Esophagus (tissue), 2 donors: ENCODE measurements at regions not wholly inside any gene's neighbourhood (a gene's known extent, or its start where the extent isn't known, plus 50 kb on each side); places are given as distances from the start of the nearest gene placed in this dataset.

Experiments
- H3K27ac ChIP-seq, 2 donors: one replicate each; pipeline ENCODE4 v1.5.1; 2013; ENCODE audit warnings: low read depth in 2 of 2, mild to moderate bottlenecking in 2 of 2, inconsistent platforms in 1 of 2, low read length in 1 of 2, moderate library complexity in 1 of 2
- H3K27me3 ChIP-seq, 2 donors: one replicate each; pipeline ENCODE4 v1.6.1; 2013; ENCODE audit warnings: low read length in 2 of 2, control low read depth in 1 of 2, mild to moderate bottlenecking in 1 of 2; ENCODE audit not compliant: insufficient read depth in 2 of 2, control insufficient read depth in 1 of 2
- H3K36me3 ChIP-seq, 2 donors: one replicate each; pipeline ENCODE4 v1.6.1; 2013; ENCODE audit warnings: low read length in 1 of 2; ENCODE audit not compliant: control insufficient read depth in 2 of 2, insufficient read depth in 2 of 2
- H3K4me1 ChIP-seq, 2 donors: one replicate each; pipeline ENCODE4 v1.6.1; 2013; ENCODE audit warnings: low read length in 1 of 2; ENCODE audit not compliant: control insufficient read depth in 2 of 2, insufficient read depth in 2 of 2
- H3K4me3 ChIP-seq, 2 donors: one replicate each; pipeline ENCODE4 v1.5.1; 2013; ENCODE audit warnings: low read length in 2 of 2, mild to moderate bottlenecking in 2 of 2, low read depth in 1 of 2, moderate library complexity in 1 of 2
- H3K9me3 ChIP-seq, 2 donors: one replicate each; pipeline ENCODE4 v1.6.1; 2013; ENCODE audit warnings: mild to moderate bottlenecking in 2 of 2, low read depth in 1 of 2, low read length in 1 of 2, moderate library complexity in 1 of 2; ENCODE audit not compliant: control insufficient read depth in 2 of 2, insufficient read depth in 1 of 2
- WGBS, 2 donors: extraction: QIAGEN DNeasy Blood & Tissue Kit; methylation state at CpG; one replicate each; pipeline ENCODE4 v1.1.7; 2013; 5-methylcytosine and 5-hydroxymethylcytosine counted together
- donor health status: healthy with polysubstance abuse.
- donor health status: Bipolar disorder and iron deficiency.

DNA sequence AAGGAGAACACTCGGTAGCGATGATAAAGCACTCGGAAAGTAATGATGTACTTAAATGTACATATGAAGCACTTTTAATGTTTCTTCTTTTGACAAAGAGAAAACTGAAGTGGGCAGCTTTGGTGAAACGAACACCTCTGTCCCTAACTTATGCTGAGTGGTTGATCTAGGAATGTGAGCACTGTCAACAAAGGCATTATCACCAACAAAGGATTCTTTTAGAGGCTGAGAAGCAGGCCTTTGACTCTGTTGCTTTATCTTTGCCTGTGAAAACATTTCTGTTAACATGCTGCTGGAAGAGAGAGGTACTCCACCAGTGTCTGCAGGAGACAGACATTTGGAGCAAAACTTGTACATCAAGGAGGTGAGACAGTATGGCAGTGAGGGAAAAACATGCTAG is 103.2 kb upstream of the VRK1 start:
- no peak overlapping the region for H3K27ac ChIP-seq
- no peaks in the 10 kb centered on the region for H3K36me3 ChIP-seq
- H3K4me3 ChIP-seq = no peak overlapping the region
- H3K4me1 ChIP-seq = no peaks in the 10 kb centered on the region
- peaks cover 0 to 3% of the 10 kb centered on the region in 2 donors for H3K27me3 ChIP-seq
- 54 to 62% methylated on average over 4 of the region's 4 CpGs for WGBS, 2 donors
- no peaks in the 10 kb centered on the region for H3K9me3 ChIP-seq

DNA sequence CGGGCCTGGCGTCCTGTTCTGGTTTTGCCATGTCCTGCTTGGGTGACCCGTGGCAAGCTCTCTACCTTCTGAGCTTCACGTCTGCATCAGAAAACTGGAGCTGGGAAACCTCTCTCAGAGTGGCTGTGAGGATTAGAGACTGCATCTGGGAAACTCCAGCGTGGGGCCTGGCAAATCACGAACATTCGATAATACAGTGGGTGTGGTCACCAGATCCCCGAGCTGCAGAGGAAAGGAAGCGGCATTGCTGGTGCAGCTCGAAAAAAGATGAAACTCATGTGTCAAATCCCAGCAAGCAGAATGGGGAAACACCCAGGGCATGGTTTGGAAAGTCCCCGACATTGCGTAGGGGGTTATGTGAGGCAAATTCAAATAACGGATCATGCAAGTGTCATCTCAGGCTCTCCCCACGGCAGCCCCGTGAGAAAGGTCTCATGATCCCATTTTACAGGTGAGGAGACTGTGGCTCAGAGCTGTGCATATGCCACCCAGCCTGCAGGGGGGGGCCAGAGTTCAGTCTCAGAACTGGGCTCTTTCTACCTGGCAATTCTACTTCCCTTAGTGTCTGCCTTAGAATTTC is 98.1 kb upstream of the VRK1 start:
- WGBS, 2 donors = 75 to 77% methylated on average over 15 of the region's 15 CpGs
- no peaks in the 10 kb centered on the region for H3K36me3 ChIP-seq
- H3K27ac ChIP-seq = no peak overlapping the region
- peaks cover 0 to 3% of the 10 kb centered on the region in 2 donors for H3K27me3 ChIP-seq
- H3K9me3 ChIP-seq = no peaks in the 10 kb centered on the region
- H3K4me3 ChIP-seq = no peak overlapping the region
- H3K4me1 ChIP-seq = no peaks in the 10 kb centered on the region

DNA sequence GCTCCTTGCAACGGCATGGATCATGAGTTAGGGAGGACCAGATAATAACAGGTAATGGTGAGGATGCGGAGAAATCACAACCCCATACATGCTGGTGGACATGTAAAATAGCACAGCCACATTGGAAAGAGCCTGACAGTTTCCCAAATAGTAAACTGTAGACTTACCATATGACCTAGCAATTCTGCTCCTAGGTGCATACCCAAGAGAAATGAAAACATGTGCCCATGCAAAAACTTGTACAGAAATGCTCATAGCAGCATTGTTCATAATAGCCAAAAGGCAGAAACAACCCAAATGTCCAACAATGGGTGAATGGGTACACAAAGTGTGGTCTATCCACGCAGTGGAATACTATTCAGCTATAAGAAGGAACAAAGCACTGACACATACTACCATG is 97.5 kb upstream of the VRK1 start:
- Histone ChIP-seq H3K4me3 (no peak overlapping the region), H3K27me3 (peaks cover 0 to 3% of the 10 kb centered on the region in 2 donors), H3K9me3 (no peaks in the 10 kb centered on the region), H3K27ac (no peak overlapping the region), H3K4me1 (no peaks in the 10 kb centered on the region), H3K36me3 (no peaks in the 10 kb centered on the region)
- WGBS, 2 donors = 95 to 98% methylated on average over 3 of the region's 3 CpGs

DNA sequence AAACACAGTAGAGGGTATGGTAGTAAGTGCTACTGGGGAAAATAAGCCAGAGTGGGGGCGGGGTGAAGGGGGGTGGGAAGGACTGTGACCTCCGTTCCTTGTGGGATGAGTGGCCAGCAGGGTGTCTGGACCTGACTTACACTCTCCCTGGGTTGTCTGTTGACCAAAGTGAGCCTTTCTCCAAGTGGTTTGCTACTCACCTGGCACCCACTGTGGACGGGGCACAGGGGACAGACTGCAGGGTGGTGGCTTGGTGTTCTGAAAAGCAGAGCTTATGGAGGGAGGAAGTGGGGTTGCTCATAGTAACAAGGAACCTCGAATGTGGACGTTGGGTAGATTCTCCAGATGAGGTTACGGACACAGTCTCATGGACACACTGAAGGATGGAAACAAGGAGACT is 94.4 kb upstream of the VRK1 start:
- peaks cover 0 to 2% of the 10 kb centered on the region in 2 donors for H3K27me3 ChIP-seq
- no peak overlapping the region for H3K27ac ChIP-seq
- H3K36me3 ChIP-seq = no peaks in the 10 kb centered on the region
- H3K4me1 ChIP-seq = no peaks in the 10 kb centered on the region
- no peaks in the 10 kb centered on the region for H3K9me3 ChIP-seq
- no peak overlapping the region for H3K4me3 ChIP-seq
- 78 to 80% methylated on average over 6 of the region's 6 CpGs for WGBS, 2 donors

DNA sequence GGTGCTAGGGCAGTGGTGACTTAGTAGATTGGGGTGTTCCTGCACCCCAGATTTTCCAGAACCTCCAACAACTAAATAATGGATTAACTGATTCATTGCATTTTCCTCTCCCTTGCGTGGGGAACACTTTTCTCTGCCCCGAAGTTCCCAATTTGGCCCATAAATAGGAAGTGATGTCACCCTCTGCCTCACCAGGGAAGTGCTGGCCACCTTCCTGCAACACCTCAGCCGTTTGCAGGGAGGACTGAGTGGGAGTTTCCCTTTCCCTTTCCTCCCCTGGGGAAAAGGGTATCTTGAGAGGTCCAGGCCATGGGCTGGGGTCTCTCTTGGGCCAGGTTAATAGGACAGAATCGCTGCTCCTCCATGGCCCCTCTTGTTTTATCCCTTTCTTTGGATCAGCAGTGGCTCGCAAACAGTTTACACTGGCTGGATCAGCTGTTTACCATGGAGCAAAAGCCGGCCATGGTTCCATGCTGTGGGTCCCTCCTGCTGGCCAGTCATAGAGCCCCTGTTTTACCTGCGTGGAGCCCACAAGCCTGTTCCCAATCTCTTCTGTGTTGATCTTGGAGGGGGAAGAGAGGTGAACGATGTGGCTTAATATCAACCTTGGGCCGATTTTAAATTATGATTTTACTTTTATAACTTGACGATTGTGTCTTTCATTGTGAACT is 91.6 kb upstream of the VRK1 start:
- H3K36me3 ChIP-seq = no peaks in the 10 kb centered on the region
- no peaks in the 10 kb centered on the region for H3K27me3 ChIP-seq
- no peak overlapping the region for H3K27ac ChIP-seq
- WGBS, 2 donors = 53 to 54% methylated on average over 10 of the region's 10 CpGs
- H3K4me1 ChIP-seq = no peaks in the 10 kb centered on the region
- peaks cover 0 to 2% of the 10 kb centered on the region in 2 donors for H3K9me3 ChIP-seq
- H3K4me3 ChIP-seq = no peak overlapping the region

DNA sequence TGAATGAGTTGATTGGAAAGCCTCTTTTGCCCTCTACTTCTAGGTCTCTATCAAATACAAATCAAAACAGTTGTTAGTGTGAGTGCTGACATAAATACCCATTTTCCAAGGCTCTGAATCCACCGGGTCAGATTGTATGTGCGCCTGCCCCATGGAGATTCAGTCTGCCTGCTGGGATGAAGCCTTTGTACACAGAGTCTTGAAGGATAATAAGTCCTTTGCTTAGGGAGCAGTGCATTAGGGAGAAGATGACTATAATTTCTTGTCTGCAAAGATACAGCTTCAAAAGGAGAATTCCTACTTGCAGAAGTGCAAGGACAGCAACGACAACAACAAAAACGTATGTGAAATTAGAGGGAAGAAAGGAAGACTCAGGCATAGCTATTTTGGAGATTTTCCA is 90.3 kb upstream of the VRK1 start:
- no peaks in the 10 kb centered on the region for H3K36me3 ChIP-seq
- no peak overlapping the region for H3K27ac ChIP-seq
- no peaks in the 10 kb centered on the region for H3K27me3 ChIP-seq
- 71 to 72% methylated on average over 4 of the region's 4 CpGs for WGBS, 2 donors
- H3K4me3 ChIP-seq = no peak overlapping the region
- H3K4me1 ChIP-seq = no peaks in the 10 kb centered on the region
- H3K9me3 ChIP-seq = peaks cover 0 to 2% of the 10 kb centered on the region in 2 donors

DNA sequence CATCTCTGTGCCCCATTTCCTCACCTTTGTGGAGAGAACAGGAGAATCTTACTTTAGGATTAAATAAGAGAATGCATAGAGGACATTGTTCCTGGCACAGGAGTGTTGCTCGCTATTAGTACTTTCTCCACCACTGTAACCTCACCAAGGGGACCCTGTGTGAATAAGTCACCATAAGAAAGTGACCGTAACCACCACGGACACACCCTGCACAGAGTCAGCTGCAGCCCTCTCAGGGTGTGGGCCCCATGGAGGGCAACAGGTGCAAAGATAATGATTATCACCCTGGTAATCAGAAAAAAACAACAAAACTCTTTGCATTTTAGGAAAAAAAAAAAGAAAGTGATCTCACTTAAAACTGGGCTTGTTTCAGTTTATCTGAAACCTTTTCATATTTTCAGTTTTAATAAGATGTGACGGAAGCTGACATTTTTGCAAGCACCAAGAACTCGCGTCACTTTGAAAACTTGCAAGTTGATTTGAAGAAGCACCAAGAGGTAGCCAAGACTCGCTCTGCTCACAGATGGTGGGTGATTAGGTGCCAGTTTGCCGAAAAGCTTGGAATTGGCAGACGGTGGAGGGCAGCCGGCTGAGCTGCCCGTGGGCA is 87.0 kb upstream of the VRK1 start:
- Histone ChIP-seq H3K9me3 (peaks cover 0 to 2% of the 10 kb centered on the region in 2 donors), H3K27ac (no peak overlapping the region), H3K4me1 (peaks cover 0 to 2% of the 10 kb centered on the region in 2 donors), H3K27me3 (no peaks in the 10 kb centered on the region), H3K36me3 (no peaks in the 10 kb centered on the region), H3K4me3 (no peak overlapping the region)
- WGBS, 2 donors = 83 to 88% methylated on average over 11 of the region's 11 CpGs

DNA sequence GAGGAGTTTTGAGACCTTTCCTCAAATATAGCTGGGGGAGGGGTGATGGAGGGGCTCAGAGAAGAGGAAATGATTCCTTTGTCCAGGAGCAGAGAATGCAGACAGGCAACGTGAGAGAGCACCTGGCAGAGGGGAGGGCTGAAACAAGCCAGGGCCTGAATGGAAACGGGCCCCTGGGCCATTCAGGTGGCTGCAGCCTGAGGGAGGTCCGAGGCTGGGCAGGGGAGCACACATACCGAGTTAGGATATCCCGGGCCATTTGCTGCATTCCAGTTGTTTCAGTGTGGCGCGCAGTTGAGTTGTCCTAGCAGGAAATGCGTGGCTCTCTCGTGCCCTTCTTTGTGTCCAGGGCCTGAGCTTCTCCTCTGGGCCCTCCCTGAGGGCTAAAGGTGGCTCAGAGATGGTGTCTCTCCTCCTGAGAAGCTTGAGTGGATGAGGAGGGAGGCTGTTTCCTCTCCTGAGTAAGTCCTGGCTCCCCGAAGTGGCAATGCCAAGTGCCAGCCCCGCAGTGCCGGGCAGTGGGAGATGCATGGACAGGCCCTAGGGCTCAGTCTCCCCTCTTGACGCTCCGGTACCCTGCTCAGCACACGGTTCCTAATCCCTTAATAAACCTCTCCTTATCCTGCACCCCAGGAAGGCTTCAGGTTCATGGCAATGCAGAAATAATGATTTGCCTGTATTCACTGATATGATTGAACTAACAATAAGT is 85.5 kb upstream of the VRK1 start:
- Histone ChIP-seq H3K27ac (no peak overlapping the region), H3K9me3 (peaks cover 0 to 2% of the 10 kb centered on the region in 2 donors), H3K36me3 (no peaks in the 10 kb centered on the region), H3K4me3 (no peak overlapping the region), H3K27me3 (no peaks in the 10 kb centered on the region), H3K4me1 (peaks cover 0 to 2% of the 10 kb centered on the region in 2 donors)
- WGBS, 2 donors = 61 to 77% methylated on average over 15 of the region's 15 CpGs

DNA sequence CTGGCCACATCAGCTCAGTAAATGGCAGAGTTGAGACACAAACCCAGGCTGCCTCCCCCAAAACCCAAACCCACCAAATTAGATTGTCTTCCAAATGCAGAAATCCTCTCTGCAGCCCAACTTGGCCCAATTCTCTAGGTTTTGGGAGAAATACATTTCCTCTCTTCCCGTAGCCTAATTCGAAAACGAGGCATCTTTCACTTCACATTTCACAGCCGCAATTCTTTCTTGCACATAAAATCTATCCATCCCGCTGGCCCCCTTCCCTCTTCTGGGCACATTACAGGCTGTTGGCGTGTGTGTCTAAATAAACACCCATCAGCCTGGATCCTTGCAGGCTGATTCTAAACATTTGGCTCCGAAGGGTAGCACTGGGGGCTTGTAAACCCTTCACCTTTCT is 83.8 kb upstream of the VRK1 start:
- Histone ChIP-seq H3K9me3 (peaks cover 0 to under 1% of the 10 kb centered on the region in 2 donors), H3K36me3 (no peaks in the 10 kb centered on the region), H3K27me3 (no peaks in the 10 kb centered on the region), H3K27ac (no peak overlapping the region), H3K4me1 (peaks cover 0 to 2% of the 10 kb centered on the region in 2 donors), H3K4me3 (no peak overlapping the region)
- WGBS, 2 donors = 51 to 63% methylated on average over 7 of the region's 7 CpGs
